NB4 (cell line): ENCODE measurements at regions not wholly inside any gene's neighbourhood (a gene's known extent, or its start where the extent isn't known, plus 50 kb on each side); places are given as distances from the start of the nearest gene placed in this dataset.

ENCODE experiments used
- MAX ChIP-seq: IDR thresholded peaks from 2 replicates; pipeline ENCODE4 v1.6.1; 2011; ENCODE audit warnings: low read depth, low read length
- MYC ChIP-seq: IDR thresholded peaks from 2 replicates; pipeline ENCODE4 v1.6.1; 2011; ENCODE audit warnings: low read depth, low read length
- POLR2A ChIP-seq: IDR thresholded peaks from 2 replicates; pipeline ENCODE4 v1.6.1; 2011; ENCODE audit warnings: mild to moderate bottlenecking; ENCODE audit not compliant: insufficient read length; ENCODE audit errors: extremely low read depth
- TF ChIP-seq, protein P1 (sequence below): IDR thresholded peaks from one replicate; pipeline ENCODE4 v1.5.1; 2012; ENCODE audit warnings: low read depth, low read length

DNA sequence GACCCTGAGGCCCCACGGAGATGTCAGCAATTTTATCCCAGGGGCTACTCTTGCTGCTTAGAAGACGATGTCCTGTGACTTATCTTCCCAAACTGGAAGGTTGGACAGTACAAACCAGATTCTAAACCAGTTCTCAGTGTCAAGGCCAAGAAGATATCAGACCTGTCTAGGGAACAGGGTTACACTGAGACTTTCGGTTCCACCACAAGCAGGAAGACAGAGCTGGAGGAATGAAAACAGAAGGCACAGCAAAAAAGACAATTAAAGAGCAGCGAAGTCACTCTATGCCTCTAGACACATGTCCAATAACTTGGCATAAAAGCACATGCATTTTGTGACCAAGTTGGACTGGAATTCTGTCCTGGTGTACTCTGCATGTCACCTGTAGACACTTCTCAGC lies 73.4 kb upstream of the TMEM252 start:
- TF ChIP-seq, protein P1, sequence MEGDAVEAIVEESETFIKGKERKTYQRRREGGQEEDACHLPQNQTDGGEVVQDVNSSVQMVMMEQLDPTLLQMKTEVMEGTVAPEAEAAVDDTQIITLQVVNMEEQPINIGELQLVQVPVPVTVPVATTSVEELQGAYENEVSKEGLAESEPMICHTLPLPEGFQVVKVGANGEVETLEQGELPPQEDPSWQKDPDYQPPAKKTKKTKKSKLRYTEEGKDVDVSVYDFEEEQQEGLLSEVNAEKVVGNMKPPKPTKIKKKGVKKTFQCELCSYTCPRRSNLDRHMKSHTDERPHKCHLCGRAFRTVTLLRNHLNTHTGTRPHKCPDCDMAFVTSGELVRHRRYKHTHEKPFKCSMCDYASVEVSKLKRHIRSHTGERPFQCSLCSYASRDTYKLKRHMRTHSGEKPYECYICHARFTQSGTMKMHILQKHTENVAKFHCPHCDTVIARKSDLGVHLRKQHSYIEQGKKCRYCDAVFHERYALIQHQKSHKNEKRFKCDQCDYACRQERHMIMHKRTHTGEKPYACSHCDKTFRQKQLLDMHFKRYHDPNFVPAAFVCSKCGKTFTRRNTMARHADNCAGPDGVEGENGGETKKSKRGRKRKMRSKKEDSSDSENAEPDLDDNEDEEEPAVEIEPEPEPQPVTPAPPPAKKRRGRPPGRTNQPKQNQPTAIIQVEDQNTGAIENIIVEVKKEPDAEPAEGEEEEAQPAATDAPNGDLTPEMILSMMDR, result no peak
- TF ChIP-seq POLR2A (no peak), MYC (no peak), MAX (no peak)
